ENCODE measurements at regions not wholly inside any gene's neighbourhood (a gene's known extent, or its start where the extent isn't known, plus 50 kb on each side); places are given as distances from the start of the nearest gene placed in this dataset.
"Not testable (repeated sequence)": the region's sequence is repeated elsewhere in the genome, so short reads cannot be mapped to it uniquely, and the experiment has no call there.

DNA sequence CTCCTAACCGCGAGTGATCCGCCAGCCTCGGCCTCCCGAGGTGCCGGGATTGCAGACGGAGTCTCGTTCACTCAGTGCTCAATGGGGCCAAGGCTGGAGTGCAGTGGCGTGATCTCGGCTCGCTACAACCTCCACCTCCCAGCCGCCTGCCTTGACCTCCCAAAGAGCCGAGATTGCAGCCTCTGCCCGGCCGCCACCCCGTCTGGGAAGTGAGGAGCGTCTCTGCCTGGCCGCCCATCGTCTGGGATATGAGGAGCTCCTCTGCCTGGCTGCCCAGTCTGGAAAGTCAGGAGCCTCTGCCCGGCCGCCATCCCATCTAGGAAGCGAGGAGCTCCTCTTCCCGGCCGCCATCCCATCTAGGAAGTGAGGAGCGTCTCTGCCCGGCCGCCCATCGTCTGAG, 58.8 kb upstream of the ANKRD30BL start:
- intact Hi-C loops (cut with micrococcal nuclease); H3K36me3 Mint-ChIP-seq (ENCODE audit: low read depth); H3K4me1 Mint-ChIP-seq (ENCODE audit: low read depth); H3K27ac Mint-ChIP-seq; H3K4me3 Mint-ChIP-seq; H3K27me3 Mint-ChIP-seq; H3K9me3 Mint-ChIP-seq: not testable (repeated sequence)

DNA sequence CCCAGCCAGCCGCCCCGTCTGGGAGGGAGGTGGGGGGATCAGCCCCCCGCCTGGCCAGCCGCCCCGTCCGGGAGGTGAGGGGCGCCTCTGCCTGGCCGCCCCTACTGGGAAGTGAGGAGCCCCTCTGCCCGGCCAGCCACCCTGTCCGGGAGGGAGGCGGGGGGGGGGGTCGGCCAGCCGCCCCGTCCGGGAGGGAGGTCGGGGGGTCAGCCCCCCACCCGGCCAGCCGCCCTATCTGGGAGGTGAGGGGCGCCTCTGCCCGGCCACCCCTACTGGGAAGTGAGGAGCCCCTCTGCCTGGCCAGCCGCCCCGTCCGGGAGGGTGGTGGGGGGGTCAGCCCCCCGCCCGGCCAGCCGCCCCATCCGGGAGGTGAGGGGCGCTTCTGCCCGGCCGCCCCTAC, 60.1 kb upstream of the ANKRD30BL start:
- H3K4me3 Mint-ChIP-seq; H3K27ac Mint-ChIP-seq; H3K9me3 Mint-ChIP-seq; H3K27me3 Mint-ChIP-seq; H3K4me1 Mint-ChIP-seq (ENCODE audit: low read depth); intact Hi-C loops (cut with micrococcal nuclease); H3K36me3 Mint-ChIP-seq (ENCODE audit: low read depth): not testable (repeated sequence)

DNA sequence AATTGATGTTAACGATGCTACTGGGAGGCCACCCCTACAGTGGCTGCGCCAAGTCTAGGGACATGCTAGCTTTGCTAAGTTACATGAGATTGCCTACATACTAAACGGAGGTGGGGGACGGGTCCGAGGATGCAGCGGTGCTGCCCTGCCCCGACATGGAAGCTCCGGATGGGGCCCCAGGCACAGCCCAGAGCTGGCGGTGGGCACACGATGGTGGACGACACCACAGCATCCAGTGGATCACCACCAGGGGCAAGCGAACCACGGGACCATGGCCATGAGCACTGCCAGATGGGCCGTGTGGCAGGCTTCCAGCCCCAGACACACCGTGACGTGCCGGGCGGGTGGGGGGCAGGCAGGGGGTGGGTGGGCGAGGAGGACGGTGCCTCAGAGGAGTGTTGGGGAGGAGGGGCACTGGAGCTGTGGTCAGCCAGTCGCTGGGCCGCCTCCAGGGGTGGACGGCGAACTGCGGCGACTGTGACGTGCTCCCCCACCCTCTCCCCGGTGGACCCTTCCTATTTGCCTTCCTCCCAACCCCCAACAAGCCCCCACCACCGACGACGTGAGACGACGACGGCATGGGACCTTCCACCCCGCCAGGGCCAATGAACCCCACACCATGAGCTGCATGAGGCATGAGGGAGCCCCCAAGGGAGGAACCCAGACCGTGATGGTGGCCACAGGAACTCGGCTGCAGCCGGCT, 90.6 kb upstream of the ANKRD30BL start:
- intact Hi-C loops (cut with micrococcal nuclease): no loop called here

DNA sequence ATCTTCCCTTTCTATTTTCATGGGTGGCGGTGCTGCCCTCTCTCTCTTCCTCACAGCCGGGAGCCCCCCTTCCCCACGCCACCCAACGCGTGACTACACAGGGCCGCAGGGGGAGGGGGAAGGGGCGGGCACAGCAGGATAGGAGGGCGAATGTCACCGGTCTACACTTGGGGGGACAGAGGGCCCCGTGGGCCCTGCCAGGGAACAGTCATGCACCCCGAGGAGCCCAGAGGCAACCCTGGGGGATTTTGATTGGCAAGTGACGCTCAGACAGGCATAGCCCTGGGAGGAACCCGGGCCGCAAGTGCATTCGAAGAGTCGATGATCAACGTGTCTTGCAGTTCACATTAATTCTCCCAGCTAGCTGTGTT, 91.1 kb upstream of the ANKRD30BL start:
- intact Hi-C loops (cut with micrococcal nuclease): no loop called here
- no peak overlapping the region for H3K4me3 Mint-ChIP-seq
- H3K9me3 Mint-ChIP-seq: peaks cover 57% of the 10 kb centered on the region
- H3K36me3 Mint-ChIP-seq (ENCODE audit: low read depth): no peaks in the 10 kb centered on the region
- H3K27ac Mint-ChIP-seq: no peak overlapping the region
- peaks cover 31% of the 10 kb centered on the region for H3K27me3 Mint-ChIP-seq
- no peaks in the 10 kb centered on the region for H3K4me1 Mint-ChIP-seq (ENCODE audit: low read depth)

More for the DNA sequence above, 90.6 kb upstream of the ANKRD30BL start:
- Mint-ChIP-seq H3K27me3 (peaks cover 25% of the 10 kb centered on the region), H3K4me1 (ENCODE audit: low read depth) (no peaks in the 10 kb centered on the region), H3K36me3 (ENCODE audit: low read depth) (no peaks in the 10 kb centered on the region), H3K27ac (no peak overlapping the region), H3K4me3 (no peak overlapping the region), H3K9me3 (peaks cover 57% of the 10 kb centered on the region)

DNA sequence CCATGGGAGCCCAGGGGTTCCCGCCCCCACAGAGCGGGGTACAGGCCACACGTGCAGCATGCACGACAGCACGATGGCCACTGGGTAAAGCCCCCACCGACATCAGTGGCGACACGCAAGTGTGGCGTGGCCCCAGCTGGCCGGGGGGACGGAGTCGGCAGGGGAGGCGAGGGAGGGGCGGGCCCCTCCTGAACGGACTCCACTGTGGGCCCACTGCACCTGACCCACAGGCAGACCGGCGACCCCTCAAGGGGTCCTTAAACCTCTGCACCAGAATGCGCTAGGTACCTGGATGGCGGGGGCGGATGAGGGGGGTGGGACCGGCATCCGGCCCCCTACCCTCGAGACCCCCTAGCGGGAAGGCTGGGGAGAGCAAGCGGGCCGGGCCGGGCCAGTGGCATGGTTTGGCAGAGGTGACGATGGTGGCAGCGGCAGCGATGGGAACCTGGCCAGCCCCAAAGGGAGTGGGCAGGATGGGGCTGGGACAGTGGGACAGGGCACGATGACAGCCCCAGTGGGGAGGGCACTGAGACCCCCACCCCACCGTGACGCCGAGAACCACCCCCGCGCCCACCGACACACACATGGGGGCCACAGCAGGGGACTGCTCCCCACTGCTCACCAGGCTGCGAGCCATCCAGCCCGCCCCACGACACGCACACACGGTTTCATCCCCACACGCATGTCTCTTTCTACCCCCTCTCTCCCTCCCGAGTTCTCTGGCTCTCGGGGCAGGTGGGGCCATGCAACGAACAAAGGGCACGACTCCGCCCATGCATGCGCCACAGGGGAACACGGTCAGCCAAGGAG, 91.9 kb upstream of the ANKRD30BL start:
- no peak overlapping the region for H3K27ac Mint-ChIP-seq

DNA sequence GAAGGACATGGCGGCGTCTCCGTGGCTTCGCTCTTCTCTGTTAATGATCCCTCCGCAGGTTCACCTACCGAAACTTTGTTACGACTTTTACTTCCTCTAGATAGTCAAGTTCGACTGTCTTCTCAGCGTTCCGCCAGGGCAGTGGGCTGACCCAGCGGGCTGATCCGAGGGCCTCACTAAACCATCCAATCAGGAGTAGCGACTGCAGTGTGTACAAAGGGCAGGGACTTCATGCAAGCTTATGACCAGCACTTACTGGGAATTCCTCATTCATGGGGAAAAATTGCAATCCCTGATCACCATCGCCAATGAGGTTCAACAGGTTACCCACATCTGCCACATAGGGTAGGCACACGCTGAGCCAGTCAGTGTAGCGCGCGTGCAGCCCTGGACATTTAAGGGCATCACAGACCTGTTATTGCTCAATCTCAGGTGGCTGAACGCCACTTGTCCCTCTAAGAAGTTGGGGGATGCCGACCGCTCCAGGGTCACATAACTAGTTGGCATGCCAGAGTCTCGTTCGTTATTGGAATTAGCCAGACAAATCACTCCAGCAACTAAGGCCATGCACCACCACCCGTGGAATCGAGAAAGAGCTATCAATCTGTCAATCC, 92.7 kb upstream of the ANKRD30BL start:
- peaks cover 42% of the 10 kb centered on the region for H3K27me3 Mint-ChIP-seq
- H3K9me3 Mint-ChIP-seq: peaks cover 54% of the 10 kb centered on the region
- intact Hi-C loops (cut with micrococcal nuclease); H3K4me3 Mint-ChIP-seq; H3K36me3 Mint-ChIP-seq (ENCODE audit: low read depth); H3K4me1 Mint-ChIP-seq (ENCODE audit: low read depth); H3K27ac Mint-ChIP-seq: not testable (repeated sequence)

More for the DNA sequence above, 91.9 kb upstream of the ANKRD30BL start:
- Mint-ChIP-seq H3K4me3 (no peak overlapping the region), H3K27me3 (peaks cover 36% of the 10 kb centered on the region), H3K4me1 (ENCODE audit: low read depth) (no peaks in the 10 kb centered on the region), H3K36me3 (ENCODE audit: low read depth) (no peaks in the 10 kb centered on the region), H3K9me3 (peaks cover 57% of the 10 kb centered on the region)
- intact Hi-C loops (cut with micrococcal nuclease): no loop called here

DNA sequence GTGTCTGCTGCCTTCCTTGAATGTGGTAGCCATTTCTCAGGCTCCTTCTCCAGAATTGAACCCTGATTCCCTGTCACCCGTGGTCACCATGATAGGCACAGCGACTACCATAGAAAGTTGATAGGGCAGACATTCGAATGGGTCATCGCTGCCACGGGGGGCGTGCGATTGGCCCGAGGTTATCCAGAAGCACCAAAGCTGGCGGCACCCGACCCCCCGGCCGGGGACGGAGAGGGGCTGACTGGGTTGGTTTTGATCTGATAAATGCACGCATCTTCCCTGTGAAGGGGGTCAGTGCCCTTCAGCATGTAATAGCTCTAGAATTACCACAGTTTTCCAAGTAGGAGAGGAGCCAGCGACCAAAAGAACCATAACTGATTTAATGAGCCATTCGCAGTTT, 94.0 kb upstream of the ANKRD30BL start:
- Mint-ChIP-seq H3K27ac (no peak overlapping the region), H3K36me3 (ENCODE audit: low read depth) (no peaks in the 10 kb centered on the region), H3K27me3 (peaks cover 42% of the 10 kb centered on the region), H3K4me1 (ENCODE audit: low read depth) (no peaks in the 10 kb centered on the region), H3K4me3 (no peak overlapping the region), H3K9me3 (peaks cover 45% of the 10 kb centered on the region)
- intact Hi-C loops (cut with micrococcal nuclease): no loop called here

DNA sequence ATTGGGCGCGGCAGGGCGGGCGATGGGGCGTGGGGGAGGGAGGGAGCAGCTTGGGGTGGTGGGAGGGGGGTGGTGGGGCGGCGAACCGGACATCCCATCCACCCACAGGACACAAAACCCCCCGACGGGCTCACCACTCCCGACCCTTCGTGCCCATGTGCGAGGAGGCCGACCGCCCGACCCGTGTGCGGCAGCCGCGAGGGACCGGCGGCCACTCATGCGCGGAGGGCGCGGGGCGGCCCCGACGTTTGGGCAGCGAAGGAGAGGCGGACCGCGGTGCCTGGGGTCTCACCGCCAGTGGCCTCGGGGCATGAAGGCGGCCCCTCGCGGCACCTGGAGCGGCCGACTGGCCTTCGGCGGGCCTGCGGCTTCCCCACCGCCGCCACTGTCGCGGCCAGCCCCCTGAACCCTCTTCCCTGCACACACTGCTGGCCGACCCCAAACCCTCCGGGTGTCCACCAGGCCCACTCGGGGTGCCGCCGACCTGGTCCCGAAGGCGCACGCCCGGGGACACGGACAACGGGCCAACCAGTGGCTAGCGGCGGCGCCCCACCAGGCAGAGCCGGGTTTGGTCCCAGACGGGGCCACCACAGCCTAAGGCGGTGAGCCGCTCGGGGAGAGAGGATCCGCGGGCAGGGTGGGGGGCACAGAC, 94.6 kb upstream of the ANKRD30BL start:
- Mint-ChIP-seq H3K36me3 (ENCODE audit: low read depth) (no peaks in the 10 kb centered on the region), H3K4me1 (ENCODE audit: low read depth) (no peaks in the 10 kb centered on the region)
- intact Hi-C loops (cut with micrococcal nuclease): no loop called here

DNA sequence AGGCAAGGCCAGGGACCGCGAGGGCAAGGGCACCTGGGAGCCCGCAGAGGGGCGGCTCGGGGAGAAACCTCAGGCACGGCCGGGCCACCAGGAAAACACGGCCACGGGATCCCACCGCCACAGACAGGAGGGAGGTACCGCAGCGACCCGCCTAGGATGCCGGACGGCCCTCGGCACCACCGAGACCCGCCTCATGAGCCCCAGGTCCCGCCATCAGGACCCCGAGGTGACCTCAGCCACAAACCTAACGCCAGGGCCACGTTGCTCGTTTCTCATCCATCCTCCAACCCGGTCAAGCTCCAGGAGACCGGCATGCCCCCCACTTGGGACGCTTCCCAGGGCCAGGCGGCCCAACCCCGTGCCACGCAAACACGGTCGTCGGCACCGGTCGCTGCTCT, 95.2 kb upstream of the ANKRD30BL start:
- H3K4me3 Mint-ChIP-seq; H3K36me3 Mint-ChIP-seq (ENCODE audit: low read depth); intact Hi-C loops (cut with micrococcal nuclease); H3K4me1 Mint-ChIP-seq (ENCODE audit: low read depth); H3K27ac Mint-ChIP-seq: not testable (repeated sequence)
- H3K27me3 Mint-ChIP-seq: peaks cover 42% of the 10 kb centered on the region
- H3K9me3 Mint-ChIP-seq: peaks cover 38% of the 10 kb centered on the region

More for the DNA sequence above, 94.6 kb upstream of the ANKRD30BL start:
- Mint-ChIP-seq H3K27me3 (peaks cover 42% of the 10 kb centered on the region), H3K9me3 (peaks cover 44% of the 10 kb centered on the region), H3K4me3 (no peak overlapping the region), H3K27ac (no peak overlapping the region)

DNA sequence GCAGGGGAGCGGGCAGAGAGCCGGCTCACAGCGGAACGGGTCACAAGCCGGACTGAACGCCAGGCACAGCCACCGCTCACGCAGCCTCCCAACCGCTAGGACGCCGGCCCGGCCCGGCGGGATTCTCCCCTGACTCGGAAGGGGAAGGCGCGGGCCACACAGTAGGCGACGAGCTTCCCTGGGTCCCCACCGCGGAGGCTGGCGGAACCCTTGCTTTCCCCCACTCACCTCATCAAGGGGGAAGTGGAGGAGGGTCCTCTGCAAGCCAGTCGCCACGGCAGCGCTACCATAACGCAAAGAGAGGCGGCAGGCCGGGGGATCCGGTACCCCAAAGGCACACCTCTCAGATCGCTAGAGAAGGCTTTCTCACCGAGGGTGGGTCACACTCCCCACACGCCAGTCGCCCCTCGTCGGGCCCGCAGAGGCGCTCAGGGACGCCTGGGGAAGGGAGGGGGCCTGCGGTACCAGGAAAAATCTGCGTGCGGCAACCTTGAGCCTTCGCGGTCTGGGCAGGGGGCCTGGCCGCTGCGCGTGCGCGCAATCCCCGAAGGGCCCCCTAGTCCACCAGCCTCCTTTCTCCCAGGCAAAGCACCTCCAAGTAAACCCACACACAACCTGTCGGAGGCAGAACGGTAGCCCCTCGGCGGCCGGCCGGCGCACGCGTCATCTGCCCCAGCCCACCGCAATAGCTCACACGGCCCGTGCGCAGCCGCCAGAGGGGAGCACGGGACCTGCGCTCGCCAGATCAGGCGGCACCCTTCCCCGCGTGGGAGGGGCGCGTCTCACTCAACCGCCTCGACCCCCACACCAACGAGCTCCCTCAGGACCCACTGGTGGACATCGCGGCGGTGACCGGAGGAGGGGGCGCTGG, 95.8 kb upstream of the ANKRD30BL start:
- H3K27ac Mint-ChIP-seq; H3K36me3 Mint-ChIP-seq (ENCODE audit: low read depth); H3K4me1 Mint-ChIP-seq (ENCODE audit: low read depth); intact Hi-C loops (cut with micrococcal nuclease); H3K4me3 Mint-ChIP-seq: not testable (repeated sequence)
- peaks cover 42% of the 10 kb centered on the region for H3K27me3 Mint-ChIP-seq
- H3K9me3 Mint-ChIP-seq: peaks cover 34% of the 10 kb centered on the region

DNA sequence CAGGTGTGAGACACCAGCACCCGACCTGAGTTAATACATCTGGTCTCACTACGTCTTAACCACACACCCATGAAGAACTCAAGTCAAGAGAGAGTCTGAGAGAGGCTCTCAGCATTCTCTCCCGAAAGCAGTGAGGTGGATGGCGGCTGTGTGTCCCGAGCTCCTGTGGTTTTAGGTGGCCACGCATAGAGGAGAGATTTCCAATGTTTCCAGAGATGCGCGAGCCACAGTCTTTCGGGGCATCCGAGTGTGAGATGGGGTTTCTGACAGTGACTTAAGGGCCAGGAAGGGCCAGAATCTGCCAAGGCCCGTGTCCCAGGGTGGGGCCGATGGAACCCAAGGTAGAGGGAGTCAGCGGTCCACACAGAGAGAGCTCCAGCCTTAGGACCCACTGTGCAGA, 97.5 kb upstream of the ANKRD30BL start:
- H3K27ac Mint-ChIP-seq; H3K4me3 Mint-ChIP-seq; H3K4me1 Mint-ChIP-seq (ENCODE audit: low read depth); H3K36me3 Mint-ChIP-seq (ENCODE audit: low read depth); intact Hi-C loops (cut with micrococcal nuclease): not testable (repeated sequence)
- Mint-ChIP-seq H3K27me3 (peaks cover 41% of the 10 kb centered on the region), H3K9me3 (peaks cover 17% of the 10 kb centered on the region)

DNA sequence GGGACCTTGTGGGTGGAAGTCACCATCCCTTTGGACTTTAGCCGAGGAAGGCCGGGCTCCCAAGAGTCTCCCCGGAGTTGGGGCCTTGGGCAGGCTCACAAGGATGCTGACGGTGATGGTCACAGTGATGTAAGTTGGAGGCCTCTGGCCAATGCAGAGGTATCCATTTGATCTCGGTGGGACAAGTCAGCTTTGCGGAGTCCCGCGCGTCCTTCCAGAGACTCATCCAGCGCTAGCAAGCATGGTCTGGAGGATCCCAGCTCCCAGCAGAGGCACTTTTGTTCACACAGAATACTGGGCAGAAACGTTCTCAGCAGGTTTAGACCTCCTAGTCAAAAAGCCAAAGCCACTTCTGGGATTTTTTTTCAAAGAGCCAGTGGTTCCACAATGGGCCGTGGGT, 103.8 kb upstream of the ANKRD30BL start:
- H3K9me3 Mint-ChIP-seq; H3K27ac Mint-ChIP-seq; H3K4me3 Mint-ChIP-seq; H3K36me3 Mint-ChIP-seq (ENCODE audit: low read depth); H3K27me3 Mint-ChIP-seq; H3K4me1 Mint-ChIP-seq (ENCODE audit: low read depth): not testable (repeated sequence)
- intact Hi-C loops (cut with micrococcal nuclease): loop anchor here (5.0 kb wide), 1 partner anchor 907 kb away; no protein-coding TSS in a partner anchor

DNA sequence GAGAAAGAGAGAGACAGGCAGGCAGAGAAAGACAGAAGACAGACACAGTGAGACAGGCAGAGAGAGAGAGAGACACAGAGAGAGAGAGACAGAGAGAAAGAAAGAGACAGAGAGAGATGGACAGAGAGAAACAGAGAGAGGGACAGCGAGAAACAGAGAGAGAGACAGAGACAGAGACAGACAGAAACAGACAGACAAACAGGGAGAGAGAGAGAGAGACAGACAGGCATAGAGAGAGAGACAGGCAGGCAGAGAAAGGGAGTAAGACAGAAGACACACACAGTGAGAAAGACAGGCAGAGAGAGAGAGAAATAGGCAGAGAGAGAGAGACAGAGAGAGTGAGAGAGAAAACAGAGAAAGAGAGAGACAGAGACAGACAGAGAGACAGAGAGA, 105.3 kb upstream of the ANKRD30BL start:
- Mint-ChIP-seq H3K27ac (no peak overlapping the region), H3K4me3 (no peak overlapping the region), H3K36me3 (ENCODE audit: low read depth) (no peaks in the 10 kb centered on the region), H3K4me1 (ENCODE audit: low read depth) (no peaks in the 10 kb centered on the region), H3K9me3 (no peaks in the 10 kb centered on the region), H3K27me3 (peaks cover 2% of the 10 kb centered on the region)
- intact Hi-C loops (cut with micrococcal nuclease): loop anchor here (5.0 kb wide), 1 partner anchor 905 kb away; no protein-coding TSS in a partner anchor
